Spleen (tissue), 11 donors: ENCODE measurements at regions not wholly inside any gene's neighbourhood (a gene's known extent, or its start where the extent isn't known, plus 50 kb on each side); places are given as distances from the start of the nearest gene placed in this dataset.

ENCODE experiments used
- DNase-seq: peaks from one replicate; pipeline ENCODE4 v3.0.0-alpha.2; 2020
- H3K27ac ChIP-seq, 8 donors: fragments of 200-600 bp; sonication (generic) in 7 of 8; 1 replicate in 4 of 8; 2 replicates in 4 of 8; pipeline versions ENCODE4 v1.5.0 to v1.8.0; 2016 to 2021; ENCODE audit warnings: inconsistent platforms in 4 of 8, mild to moderate bottlenecking in 4 of 8, moderate library complexity in 1 of 8
- H3K27me3 ChIP-seq, 7 donors: fragments of 200-600 bp; sonication (generic) in 6 of 7; replicated peaks in 1 of 7; 1 replicate in 4 of 7; 2 replicates in 3 of 7; pipeline versions ENCODE4 v1.5.0 to v1.8.0; 2016 to 2021; ENCODE audit warnings: inconsistent platforms in 3 of 7, mild to moderate bottlenecking in 1 of 7
- H3K36me3 ChIP-seq, 6 donors: fragments of 200-600 bp; sonication (generic) in 5 of 6; 1 replicate in 4 of 6; 2 replicates in 2 of 6; pipeline versions ENCODE4 v1.5.0 to v1.8.0; 2016 to 2021; ENCODE audit warnings: inconsistent platforms in 2 of 6
- H3K4me1 ChIP-seq, 6 donors: fragments of 200-600 bp; sonication (generic) in 5 of 6; 1 replicate in 3 of 6; 2 replicates in 3 of 6; pipeline versions ENCODE4 v1.5.0 to v1.8.0; 2016 to 2021; ENCODE audit warnings: inconsistent platforms in 3 of 6
- H3K4me3 ChIP-seq, 8 donors: fragments of 200-600 bp; sonication (generic) in 7 of 8; 1 replicate in 4 of 8; 2 replicates in 4 of 8; pipeline versions ENCODE4 v1.5.0 to v1.8.0; 2016 to 2021; ENCODE audit warnings: inconsistent platforms in 4 of 8, mild to moderate bottlenecking in 4 of 8, moderate library complexity in 2 of 8
- H3K9me3 ChIP-seq, 8 donors: fragments of 200-600 bp; sonication (generic) in 7 of 8; 1 replicate in 4 of 8; 2 replicates in 4 of 8; pipeline versions ENCODE4 v1.5.0 to v1.8.0; 2016 to 2021; ENCODE audit warnings: inconsistent platforms in 4 of 8
- POLR2A ChIP-seq, 3 donors: fragments of 450-650 bp; IDR thresholded peaks; one replicate each; pipeline ENCODE4 v1.5.1; 2017; ENCODE audit warnings: antibody characterized with exemption in 3 of 3, mild to moderate bottlenecking in 1 of 3
- POLR2AphosphoS5 ChIP-seq, 3 donors: sonication (generic); formaldehyde crosslinking; IDR thresholded peaks; one replicate each; pipeline ENCODE4 v1.5.1; 2017; ENCODE audit warnings: antibody characterized with exemption in 3 of 3
- WGBS, 5 donors: extraction: QIAGEN DNeasy Blood & Tissue Kit in 3 of 5; methylation state at CpG; one replicate each; pipeline versions ENCODE4 v1.1.5 to v1.1.7; 2013 to 2018; 5-methylcytosine and 5-hydroxymethylcytosine counted together
- intact Hi-C: fragments of 100-400 bp; cut with DNase I; formaldehyde crosslinking; loops from one replicate; pipeline ENCODE4 v1.15.0; 2023; ENCODE audit warnings: low total_unique reads
- TF ChIP-seq, protein P1 (sequence below), 11 experiments: fragments of 200-600 bp in 7 of 11; fragments of 450-650 bp in 4 of 11; sonication (generic) in 4 of 11; IDR thresholded peaks in 8 of 11; conservative IDR thresholded peaks in 3 of 11; 1 replicate in 7 of 11; 2 replicates in 4 of 11; pipeline versions ENCODE4 v1.4.0 to v1.8.0; 2016 to 2021; ENCODE audit warnings: antibody characterized with exemption in 11 of 11, inconsistent platforms in 4 of 11, mild to moderate bottlenecking in 1 of 11
- donor health status: healthy with polysubstance abuse.
- donor health status: DM: no; HTN: no; CAD: no; lungs with moderate emphysema.
- donor health status: DM: no; HTN: no; CAD: no.
- donor health status: Bipolar disorder and iron deficiency.
- donor health status: healthy.
- donor health status: DM: no; HTN: no; CAD: no.
- donor health status: DM: yes; HTN: yes; CAD: no.

DNA sequence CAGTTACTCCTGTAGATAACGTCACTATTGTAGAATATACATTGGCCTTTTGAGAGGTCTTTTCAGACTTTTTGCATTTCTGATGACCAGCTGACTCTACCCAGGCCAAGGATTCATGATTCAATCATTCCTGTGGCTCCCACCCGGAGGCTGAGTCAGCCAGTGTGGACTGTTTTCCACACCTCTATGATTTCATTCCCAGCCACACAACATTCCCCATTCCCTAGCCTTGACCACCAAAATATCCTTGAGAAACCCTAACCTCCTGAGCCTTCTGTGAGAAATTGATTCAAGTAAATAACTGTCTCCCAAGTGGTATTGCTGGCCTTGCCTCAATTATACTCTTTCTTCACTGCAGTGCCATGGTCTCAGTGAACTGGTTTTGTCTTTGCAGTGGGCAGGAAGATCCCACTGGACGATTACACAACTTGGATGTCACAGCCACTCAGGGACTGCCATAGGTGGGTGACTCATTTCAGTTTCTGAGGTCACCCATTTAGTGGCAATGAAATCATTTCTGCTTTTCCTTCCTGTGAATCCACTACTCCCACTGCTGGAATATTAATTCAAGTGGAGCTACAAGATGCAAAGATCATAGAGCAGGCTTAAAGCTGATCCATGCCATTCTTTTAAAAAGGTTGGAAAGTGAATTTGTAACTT lies 518.6 kb upstream of the ZP4 start:
- H3K27ac ChIP-seq, result no peak overlapping the region
- no peaks in the 10 kb centered on the region for H3K27me3 ChIP-seq
- intact Hi-C loops, result no loop called here
- H3K36me3 ChIP-seq, result no peaks in the 10 kb centered on the region
- no peak for DNase-seq
- no peak overlapping the region for H3K4me3 ChIP-seq
- peaks cover 0 to 3% (median 0%) of the 10 kb centered on the region in 8 donors for H3K9me3 ChIP-seq
- no peak for TF ChIP-seq POLR2A (IDR thresholded peaks at IDR 0.05)
- TF ChIP-seq, protein P1, sequence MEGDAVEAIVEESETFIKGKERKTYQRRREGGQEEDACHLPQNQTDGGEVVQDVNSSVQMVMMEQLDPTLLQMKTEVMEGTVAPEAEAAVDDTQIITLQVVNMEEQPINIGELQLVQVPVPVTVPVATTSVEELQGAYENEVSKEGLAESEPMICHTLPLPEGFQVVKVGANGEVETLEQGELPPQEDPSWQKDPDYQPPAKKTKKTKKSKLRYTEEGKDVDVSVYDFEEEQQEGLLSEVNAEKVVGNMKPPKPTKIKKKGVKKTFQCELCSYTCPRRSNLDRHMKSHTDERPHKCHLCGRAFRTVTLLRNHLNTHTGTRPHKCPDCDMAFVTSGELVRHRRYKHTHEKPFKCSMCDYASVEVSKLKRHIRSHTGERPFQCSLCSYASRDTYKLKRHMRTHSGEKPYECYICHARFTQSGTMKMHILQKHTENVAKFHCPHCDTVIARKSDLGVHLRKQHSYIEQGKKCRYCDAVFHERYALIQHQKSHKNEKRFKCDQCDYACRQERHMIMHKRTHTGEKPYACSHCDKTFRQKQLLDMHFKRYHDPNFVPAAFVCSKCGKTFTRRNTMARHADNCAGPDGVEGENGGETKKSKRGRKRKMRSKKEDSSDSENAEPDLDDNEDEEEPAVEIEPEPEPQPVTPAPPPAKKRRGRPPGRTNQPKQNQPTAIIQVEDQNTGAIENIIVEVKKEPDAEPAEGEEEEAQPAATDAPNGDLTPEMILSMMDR (IDR thresholded peaks at IDR 0.05 in 8 of 11, conservative IDR thresholded peaks at IDR 0.05 in 3 of 11), result no peak
- TF ChIP-seq POLR2AphosphoS5 (IDR thresholded peaks at IDR 0.05), result no peak
- WGBS, 5 donors, result 69 to 89% (median 71%) methylated on average over 3 of the region's 3 CpGs
- no peaks in the 10 kb centered on the region for H3K4me1 ChIP-seq

DNA sequence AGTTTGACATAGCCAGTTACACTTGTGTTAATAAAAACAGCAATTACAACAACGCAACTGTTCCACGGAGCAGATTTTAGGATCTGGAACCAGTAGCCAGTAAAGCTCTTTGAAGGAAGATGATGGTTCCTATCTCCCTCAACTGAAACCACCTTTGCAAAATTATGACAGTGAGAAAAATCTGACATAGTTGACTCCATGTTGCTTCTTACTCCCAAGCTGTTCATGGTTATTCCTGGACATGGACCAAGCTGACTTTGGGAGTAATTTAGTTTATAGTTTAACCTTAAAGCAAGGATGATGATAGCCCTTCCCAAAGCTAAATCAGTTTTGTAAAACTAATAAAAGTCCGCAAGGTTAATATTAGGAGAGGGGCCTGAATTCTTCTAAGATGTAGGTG lies 518.0 kb upstream of the ZP4 start:
- no peak for DNase-seq
- intact Hi-C loops, result no loop called here
- peaks cover 0 to 3% (median 0%) of the 10 kb centered on the region in 8 donors for H3K9me3 ChIP-seq
- TF ChIP-seq, protein P1 (IDR thresholded peaks at IDR 0.05 in 8 of 11, conservative IDR thresholded peaks at IDR 0.05 in 3 of 11), result no peak
- TF ChIP-seq POLR2AphosphoS5 (IDR thresholded peaks at IDR 0.05) (no peak), POLR2A (IDR thresholded peaks at IDR 0.05) (no peak)
- no peak overlapping the region for H3K4me3 ChIP-seq
- H3K27ac ChIP-seq, result no peak overlapping the region
- H3K27me3 ChIP-seq, result no peaks in the 10 kb centered on the region
- 91 to 97% (median 94%) methylated on average over 3 of the region's 3 CpGs for WGBS, 5 donors
- no peaks in the 10 kb centered on the region for H3K36me3 ChIP-seq
- no peaks in the 10 kb centered on the region for H3K4me1 ChIP-seq

DNA sequence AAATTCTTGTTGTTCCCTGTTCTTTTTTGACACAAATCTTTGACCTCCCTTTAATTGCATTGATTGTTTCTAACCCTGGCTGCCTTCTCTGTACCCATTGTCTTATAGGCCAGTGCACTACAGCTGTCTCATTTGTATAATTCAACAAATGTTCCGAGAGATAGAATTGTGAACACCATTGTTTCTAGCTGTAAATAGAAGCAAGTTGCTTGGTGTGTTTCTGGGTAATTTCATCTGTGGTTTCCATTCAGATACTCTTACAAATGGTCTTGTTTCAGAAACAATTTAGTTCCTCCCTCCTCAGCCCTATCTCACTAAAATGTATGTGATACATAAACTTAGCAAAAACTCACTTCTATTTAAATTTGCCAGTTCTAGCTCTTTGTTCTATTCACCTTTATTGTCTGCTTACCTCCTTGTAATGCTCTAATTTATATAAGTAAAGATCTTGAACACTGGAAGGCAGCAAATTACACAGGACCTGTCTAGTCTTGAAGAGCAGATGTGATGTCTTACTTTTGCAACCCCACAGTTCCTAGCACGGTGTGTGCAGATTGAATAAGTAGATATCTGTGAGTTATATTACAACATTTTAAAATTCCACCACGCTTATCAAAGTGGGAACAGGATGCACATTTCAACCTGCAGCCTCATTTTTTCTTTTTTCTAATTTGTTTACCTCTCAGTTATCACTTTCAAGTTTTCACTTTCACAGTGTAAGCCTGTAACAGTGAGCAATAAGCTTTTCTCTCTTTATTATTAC lies 515.6 kb upstream of the ZP4 start:
- H3K27ac ChIP-seq, result no peak overlapping the region
- WGBS, 5 donors, result 41 to 58% (median 49%) methylated on average over 3 of the region's 3 CpGs
- intact Hi-C loops, result no loop called here

DNA sequence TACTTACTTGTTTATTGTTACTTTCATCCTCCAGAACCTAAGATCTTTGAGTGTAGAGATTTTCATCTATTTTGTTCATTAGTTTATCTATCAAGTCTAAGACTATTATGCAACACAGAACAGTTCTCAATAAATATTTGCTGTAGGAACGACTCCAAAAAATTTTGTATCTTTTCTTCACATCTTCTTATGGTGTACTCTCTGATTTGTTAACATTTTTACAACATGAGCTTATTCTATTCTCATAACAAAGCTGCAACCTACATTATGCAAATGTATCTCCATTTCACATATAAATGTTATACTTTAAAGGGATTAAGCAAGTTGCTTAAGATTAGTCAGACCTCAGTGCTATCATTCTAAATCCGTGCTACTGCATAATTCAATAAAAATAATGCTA lies 514.2 kb upstream of the ZP4 start:
- DNase-seq, result no peak
- intact Hi-C loops, result no loop called here
- WGBS, 5 donors, result 62 to 83% (median 75%) methylated on average over 2 of the region's 2 CpGs
- Histone ChIP-seq H3K4me3 (no peak overlapping the region), H3K27ac (no peak overlapping the region), H3K36me3 (no peaks in the 10 kb centered on the region), H3K4me1 (no peaks in the 10 kb centered on the region), H3K27me3 (no peaks in the 10 kb centered on the region), H3K9me3 (no peaks in the 10 kb centered on the region)
- TF ChIP-seq, protein P1 (IDR thresholded peaks at IDR 0.05 in 8 of 11, conservative IDR thresholded peaks at IDR 0.05 in 3 of 11), result no peak
- TF ChIP-seq POLR2AphosphoS5 (IDR thresholded peaks at IDR 0.05) (no peak), POLR2A (IDR thresholded peaks at IDR 0.05) (no peak)

More for the DNA sequence above, 515.6 kb upstream of the ZP4 start:
- TF ChIP-seq POLR2A (IDR thresholded peaks at IDR 0.05) (no peak), POLR2AphosphoS5 (IDR thresholded peaks at IDR 0.05) (no peak)
- TF ChIP-seq, protein P1 (IDR thresholded peaks at IDR 0.05 in 8 of 11, conservative IDR thresholded peaks at IDR 0.05 in 3 of 11), result no peak
- no peak for DNase-seq
- Histone ChIP-seq H3K9me3 (no peaks in the 10 kb centered on the region), H3K27me3 (no peaks in the 10 kb centered on the region), H3K4me3 (no peak overlapping the region), H3K4me1 (no peaks in the 10 kb centered on the region), H3K36me3 (no peaks in the 10 kb centered on the region)
